MM.1S (cell line): ENCODE measurements at regions not wholly inside any gene's neighbourhood (a gene's known extent, or its start where the extent isn't known, plus 50 kb on each side); places are given as distances from the start of the nearest gene placed in this dataset.

Source experiments
- DNase-seq: peaks from one replicate; pipeline ENCODE4 v3.0.0-alpha.2; 2015
- H2AFZ ChIP-seq: fragments of 300-600 bp; sonication (generic); 2 replicates; pipeline ENCODE4 v1.6.0; 2016; ENCODE audit warnings: antibody characterized with exemption, low read length
- H3F3A ChIP-seq: fragments of 300-600 bp; sonication (generic); 2 replicates; pipeline ENCODE4 v1.6.1; 2016; ENCODE audit warnings: mild to moderate bottlenecking, antibody characterized with exemption, low read length, moderate library complexity, mixed read lengths; ENCODE audit not compliant: insufficient read depth
- H3K27ac ChIP-seq: fragments of 300-600 bp; sonication (generic); 2 replicates; pipeline ENCODE4 v1.5.1; 2016; ENCODE audit warnings: mild to moderate bottlenecking, low read length
- H3K27me3 ChIP-seq: fragments of 300-600 bp; sonication (generic); replicated peaks from 2 replicates; pipeline ENCODE4 v1.6.0; 2016; ENCODE audit warnings: low read length; ENCODE audit not compliant: insufficient read depth
- H3K36me3 ChIP-seq: fragments of 300-600 bp; sonication (generic); replicated peaks from 2 replicates; pipeline ENCODE4 v1.6.1; 2016; ENCODE audit warnings: mild to moderate bottlenecking, low read length, mixed read lengths; ENCODE audit not compliant: insufficient read depth
- H3K4me1 ChIP-seq: fragments of 300-600 bp; sonication (generic); 2 replicates; pipeline ENCODE4 v1.6.1; 2016; ENCODE audit warnings: low read length, mixed read lengths
- H3K4me2 ChIP-seq: fragments of 300-600 bp; sonication (generic); 2 replicates; pipeline ENCODE4 v1.6.0; 2016; ENCODE audit warnings: low read depth, low read length
- H3K4me3 ChIP-seq: fragments of 300-600 bp; sonication (generic); 2 replicates; pipeline ENCODE4 v1.5.1; 2016; ENCODE audit warnings: low read length, mixed read lengths
- H3K79me2 ChIP-seq: fragments of 300-600 bp; sonication (generic); 2 replicates; pipeline ENCODE4 v1.6.1; 2016; ENCODE audit warnings: mixed run types, low read length, mixed read lengths
- H3K9ac ChIP-seq: fragments of 300-600 bp; sonication (generic); 2 replicates; pipeline ENCODE4 v1.6.1; 2016; ENCODE audit warnings: low read length, mixed read lengths
- H3K9me2 ChIP-seq: fragments of 300-600 bp; sonication (generic); replicated peaks from 2 replicates; pipeline ENCODE4 v1.6.1; 2016; ENCODE audit warnings: mild to moderate bottlenecking, low read length, mixed read lengths; ENCODE audit not compliant: insufficient read depth
- H3K9me3 ChIP-seq: fragments of 300-600 bp; sonication (generic); replicated peaks from 2 replicates; pipeline ENCODE4 v1.6.1; 2016; ENCODE audit warnings: mild to moderate bottlenecking, low read length, mixed read lengths; ENCODE audit not compliant: insufficient read depth
- H4K20me1 ChIP-seq: fragments of 300-600 bp; sonication (generic); 2 replicates; pipeline ENCODE4 v1.6.1; 2016; ENCODE audit warnings: mild to moderate bottlenecking, low read length, moderate library complexity, mixed read lengths; ENCODE audit not compliant: insufficient read depth
- CTCF ChIP-seq: fragments of 300-600 bp; sonication (generic); IDR thresholded peaks from 2 replicates; pipeline ENCODE4 v1.5.1; 2016; ENCODE audit warnings: antibody characterized with exemption, low read length, mixed read lengths
- EZH2 ChIP-seq: fragments of 300-600 bp; sonication (generic); optimal IDR thresholded peaks from 2 replicates; pipeline ENCODE3; 2017; ENCODE audit warnings: low read depth, mild to moderate bottlenecking, antibody characterized with exemption, low read length, mixed read lengths
- EZH2phosphoT487 ChIP-seq: fragments of 300-600 bp; sonication (generic); IDR thresholded peaks from 2 replicates; pipeline ENCODE4 v1.6.1; 2018; ENCODE audit warnings: antibody characterized with exemption, low read length

- Histone ChIP-seq H3F3A (no peaks in the 10 kb centered on the region), H3K27ac (no peak overlapping the region), H3K4me2 (peak overlapping the region; percentile 41), H3K27me3 (no peaks in the 10 kb centered on the region), H3K4me3 (no peak overlapping the region), H3K79me2 (no peaks in the 10 kb centered on the region), H2AFZ (no peak overlapping the region), H4K20me1 (no peaks in the 10 kb centered on the region), H3K9me3 (no peaks in the 10 kb centered on the region), H3K9me2 (no peaks in the 10 kb centered on the region), H3K4me1 (peaks cover 16% of the 10 kb centered on the region), H3K36me3 (no peaks in the 10 kb centered on the region), H3K9ac (no peak overlapping the region)
- no peak for TF ChIP-seq EZH2phosphoT487
- no peak for TF ChIP-seq CTCF
- no peak for TF ChIP-seq EZH2
- peak; percentile 56 for DNase-seq
These were observed 239.1 kb downstream of the TSN start for GRCh38 chr2:121994238-121995206.

- Histone ChIP-seq H3K27me3 (no peaks in the 10 kb centered on the region), H2AFZ (no peak overlapping the region), H3K36me3 (no peaks in the 10 kb centered on the region), H3K4me1 (peaks cover 16% of the 10 kb centered on the region), H3K9me3 (no peaks in the 10 kb centered on the region), H3K4me2 (no peak overlapping the region), H4K20me1 (no peaks in the 10 kb centered on the region), H3K9ac (no peak overlapping the region), H3K27ac (no peak overlapping the region), H3K9me2 (no peaks in the 10 kb centered on the region), H3K79me2 (no peaks in the 10 kb centered on the region), H3K4me3 (no peak overlapping the region), H3F3A (no peaks in the 10 kb centered on the region)
- DNase-seq, result no peak
- TF ChIP-seq EZH2phosphoT487, result no peak
- no peak for TF ChIP-seq CTCF
- no peak for TF ChIP-seq EZH2
These were observed 243.3 kb downstream of the TSN start for GRCh38 chr2:121998751-121999150.

GRCh38 chr2:121999264-121999663 lies 243.8 kb downstream of the TSN start:
- DNase-seq, result no peak
- no peak overlapping the region for H3K4me3 ChIP-seq

More at GRCh38 chr2:121999264-121999663, 243.8 kb downstream of the TSN start:
- H3K36me3 ChIP-seq, result no peaks in the 10 kb centered on the region
- H3K79me2 ChIP-seq, result no peaks in the 10 kb centered on the region
- no peaks in the 10 kb centered on the region for H3K9me2 ChIP-seq
- TF ChIP-seq EZH2phosphoT487 (no peak), EZH2 (no peak), CTCF (no peak)
- H3K9ac ChIP-seq, result no peak overlapping the region
- no peak overlapping the region for H3K27ac ChIP-seq
- H3K4me2 ChIP-seq, result no peak overlapping the region
- no peaks in the 10 kb centered on the region for H4K20me1 ChIP-seq
- no peaks in the 10 kb centered on the region for H3K9me3 ChIP-seq
- H3K4me1 ChIP-seq, result peaks cover 12% of the 10 kb centered on the region
- H3F3A ChIP-seq, result no peaks in the 10 kb centered on the region
- no peak overlapping the region for H2AFZ ChIP-seq
- no peaks in the 10 kb centered on the region for H3K27me3 ChIP-seq
